GM21576 (cell line): ENCODE measurements at regions not wholly inside any gene's neighbourhood (a gene's known extent, or its start where the extent isn't known, plus 50 kb on each side); places are given as distances from the start of the nearest gene placed in this dataset.

ENCODE experiments used
- ATAC-seq: cut with Tn5 transposase; IDR thresholded peaks from one replicate; pipeline ENCODE4 v1.9.1; 2021; ENCODE audit warnings: mild to moderate bottlenecking, moderate library complexity; ENCODE audit not compliant: unreplicated experiment

- ATAC-seq = no peak
Observed at GRCh38 chr6:137772541-137773250, 94.4 kb upstream of the TNFAIP3 start.

GRCh38 chr6:137775227-137775626, 91.8 kb upstream of the TNFAIP3 start:
- no peak for ATAC-seq

- no peak for ATAC-seq
Observed at GRCh38 chr6:137775720-137776119, 91.3 kb upstream of the TNFAIP3 start.

- ATAC-seq = no peak
Observed at GRCh38 chr6:137776256-137776655, 90.8 kb upstream of the TNFAIP3 start.

GRCh38 chr6:137776786-137777686, 90.0 kb upstream of the TNFAIP3 start:
- ATAC-seq = no peak

GRCh38 chr6:137777687-137778075, 89.4 kb upstream of the TNFAIP3 start:
- ATAC-seq = no peak

- no peak for ATAC-seq
Observed at GRCh38 chr6:137779982-137780381, 87.1 kb upstream of the TNFAIP3 start.

- ATAC-seq = no peak
Observed at GRCh38 chr6:137780447-137781034, 86.5 kb upstream of the TNFAIP3 start.

GRCh38 chr6:137781639-137782038, 85.4 kb upstream of the TNFAIP3 start:
- ATAC-seq = no peak

- no peak for ATAC-seq
Observed at GRCh38 chr6:137782166-137783039, 84.7 kb upstream of the TNFAIP3 start.

- no peak for ATAC-seq
Observed at GRCh38 chr6:137783710-137784109, 83.3 kb upstream of the TNFAIP3 start.

- ATAC-seq = no peak
Observed at GRCh38 chr6:137784583-137784982, 82.5 kb upstream of the TNFAIP3 start.

GRCh38 chr6:137787016-137787415, 80.0 kb upstream of the TNFAIP3 start:
- ATAC-seq = no peak

- no peak for ATAC-seq
Observed at GRCh38 chr6:137788248-137788647, 78.8 kb upstream of the TNFAIP3 start.

- no peak for ATAC-seq
Observed at GRCh38 chr6:137791281-137792159, 75.5 kb upstream of the TNFAIP3 start.

- no peak for ATAC-seq
Observed at GRCh38 chr6:137792160-137793033, 74.7 kb upstream of the TNFAIP3 start.

GRCh38 chr6:137793805-137794515, 73.1 kb upstream of the TNFAIP3 start:
- no peak for ATAC-seq

- no peak for ATAC-seq
Observed at GRCh38 chr6:137794516-137795201, 72.4 kb upstream of the TNFAIP3 start.
